ENCODE measurements at regions not wholly inside any gene's neighbourhood (a gene's known extent, or its start where the extent isn't known, plus 50 kb on each side); places are given as distances from the start of the nearest gene placed in this dataset.
"Not testable (repeated sequence)": the region's sequence is repeated elsewhere in the genome, so short reads cannot be mapped to it uniquely, and the experiment has no call there.

DNA sequence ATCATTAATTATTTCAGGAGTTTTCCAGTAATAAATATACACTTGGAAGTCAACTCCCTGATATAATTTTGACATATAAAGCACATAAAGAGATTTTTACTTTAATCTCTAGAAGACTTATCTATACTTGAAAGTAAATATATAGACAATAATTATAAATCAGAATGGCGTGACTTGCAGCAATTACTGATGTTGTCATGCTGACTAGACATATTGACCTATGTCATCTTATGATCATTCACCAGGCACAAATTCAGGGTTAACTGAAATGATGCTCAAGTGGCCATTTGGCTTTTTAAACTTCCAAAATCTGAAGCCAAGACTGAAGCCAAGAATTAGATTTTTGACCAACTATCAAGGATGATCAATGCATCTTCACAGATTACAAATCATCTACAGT, 192.2 kb downstream of the MCHR2 start:
- DNase-seq (ENCODE audit: low read depth in 2 of 3, low spot score in 2 of 3), result no peak

DNA sequence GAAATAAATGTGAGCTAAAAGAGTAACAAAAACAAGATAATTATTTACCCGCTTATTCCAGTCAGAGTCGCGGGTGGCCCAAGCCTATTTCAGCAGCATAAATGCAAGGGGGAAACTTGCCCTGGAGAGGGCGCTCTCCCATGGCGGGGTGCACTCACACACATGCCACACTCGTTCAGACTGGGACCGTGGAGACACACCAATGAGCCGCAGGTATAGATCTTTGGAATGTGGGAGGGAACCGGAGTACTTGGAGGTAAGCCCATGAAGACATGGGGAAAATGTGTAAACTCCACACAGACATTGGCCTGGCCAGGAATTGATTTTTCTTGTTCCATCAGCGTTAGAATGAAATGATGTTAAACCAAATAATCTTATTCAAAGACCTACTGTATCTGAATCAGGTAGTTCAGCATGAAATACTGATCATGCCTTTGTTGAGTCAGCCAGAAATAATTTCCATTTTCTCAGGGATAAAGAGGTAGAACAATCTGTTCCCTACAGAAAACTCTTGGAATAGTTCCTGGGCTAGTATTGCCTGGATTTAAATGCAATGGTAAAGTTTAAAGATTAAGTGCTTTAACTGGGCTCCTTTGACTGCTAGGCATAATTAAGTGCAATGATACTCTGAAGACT, 191.5 kb downstream of the MCHR2 start:
- DNase-seq (ENCODE audit: low read depth in 2 of 3, low spot score in 2 of 3), result no peak

DNA sequence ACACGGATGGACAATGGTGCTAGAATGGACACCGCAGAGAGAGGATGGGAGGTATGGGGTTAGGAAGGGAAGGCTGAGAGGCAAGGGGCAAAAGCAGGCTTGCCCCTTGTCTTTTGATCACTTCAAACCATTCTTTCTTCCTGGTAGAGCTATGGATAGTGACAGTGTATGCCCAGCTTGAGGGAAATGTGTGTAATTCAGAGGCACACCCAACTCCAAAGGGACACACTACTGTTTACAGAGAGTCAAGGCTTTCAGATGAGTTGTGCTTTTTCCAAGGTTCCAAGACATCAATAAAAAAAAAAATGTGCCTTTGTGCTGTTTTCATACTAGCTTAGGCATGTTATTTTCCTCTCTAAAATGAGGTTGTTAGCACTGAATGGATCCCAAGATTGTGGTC, 185.0 kb downstream of the MCHR2 start:
- DNase-seq (ENCODE audit: low read depth in 2 of 3, low spot score in 2 of 3), result no peak

DNA sequence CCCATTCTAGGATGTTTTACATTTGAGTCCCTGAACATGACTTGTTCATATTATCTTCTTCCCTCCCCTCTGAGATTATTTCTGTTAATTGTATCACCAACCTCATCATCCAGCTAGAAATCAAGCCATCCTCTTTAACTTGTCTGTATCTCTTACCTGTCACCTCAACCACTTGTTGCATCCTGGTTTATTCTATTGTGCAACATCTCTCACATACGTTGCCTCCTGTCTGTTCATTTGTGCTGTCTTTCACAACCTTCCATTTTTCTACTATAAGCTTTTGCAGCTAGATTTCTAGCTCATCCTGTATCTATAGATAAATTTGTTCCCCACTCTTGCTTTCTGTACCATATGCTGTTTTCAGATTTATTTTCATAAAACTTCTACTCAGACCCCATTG, 183.7 kb downstream of the MCHR2 start:
- DNase-seq (ENCODE audit: low read depth in 2 of 3, low spot score in 2 of 3), result no peak

DNA sequence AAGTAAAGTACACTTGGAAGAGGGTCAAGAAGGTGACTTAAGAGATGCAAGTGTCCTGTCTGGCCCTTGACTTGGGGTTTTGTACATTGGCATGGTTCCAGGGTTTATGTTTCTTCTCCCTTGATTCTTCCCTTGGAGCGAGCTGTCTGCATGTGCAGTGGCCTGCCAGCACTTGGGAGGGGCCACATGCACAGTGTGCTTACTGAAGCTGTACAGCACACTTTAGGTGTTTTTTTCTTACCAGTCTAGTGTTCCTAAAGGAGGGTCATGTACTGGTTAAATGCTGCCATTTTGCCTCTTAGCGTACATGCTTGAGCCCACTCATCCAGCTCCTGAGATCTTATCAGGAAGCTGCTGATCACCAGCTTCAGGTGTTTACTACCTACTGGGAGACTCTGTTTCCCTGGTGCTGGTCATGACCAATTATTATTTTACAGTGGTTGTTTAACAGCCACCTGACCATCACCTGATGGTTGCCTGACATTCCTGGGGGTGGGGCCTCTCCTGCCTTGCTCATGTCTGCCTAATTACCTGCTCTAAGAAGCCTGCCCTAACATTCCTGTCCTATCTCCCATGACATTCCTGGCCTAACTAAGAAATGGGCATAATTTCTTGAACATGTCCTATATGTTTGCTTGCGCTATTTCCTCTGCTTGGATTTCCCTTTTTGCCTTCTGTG, 182.9 kb downstream of the MCHR2 start:
- no peak for DNase-seq (ENCODE audit: low read depth in 2 of 3, low spot score in 2 of 3)

DNA sequence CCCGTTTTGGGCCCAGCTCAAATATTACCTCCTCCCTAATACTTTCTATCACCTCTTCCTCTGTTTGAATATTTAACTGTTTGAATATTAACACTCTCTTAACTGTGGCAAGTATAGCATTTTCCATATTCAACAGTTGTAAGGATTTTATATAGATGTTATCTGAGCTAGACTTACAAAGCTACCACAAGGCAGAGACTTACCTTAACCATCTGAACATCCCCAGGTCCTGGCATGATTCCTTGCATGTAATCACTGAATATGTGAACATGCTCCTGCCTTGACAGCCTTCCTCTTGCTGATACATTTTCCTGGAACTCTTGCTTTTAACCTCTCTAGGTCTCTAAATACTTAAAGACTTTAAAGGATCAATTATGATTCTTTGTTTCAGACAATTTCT, 182.4 kb downstream of the MCHR2 start:
- no peak for DNase-seq (ENCODE audit: low read depth in 2 of 3, low spot score in 2 of 3)

DNA sequence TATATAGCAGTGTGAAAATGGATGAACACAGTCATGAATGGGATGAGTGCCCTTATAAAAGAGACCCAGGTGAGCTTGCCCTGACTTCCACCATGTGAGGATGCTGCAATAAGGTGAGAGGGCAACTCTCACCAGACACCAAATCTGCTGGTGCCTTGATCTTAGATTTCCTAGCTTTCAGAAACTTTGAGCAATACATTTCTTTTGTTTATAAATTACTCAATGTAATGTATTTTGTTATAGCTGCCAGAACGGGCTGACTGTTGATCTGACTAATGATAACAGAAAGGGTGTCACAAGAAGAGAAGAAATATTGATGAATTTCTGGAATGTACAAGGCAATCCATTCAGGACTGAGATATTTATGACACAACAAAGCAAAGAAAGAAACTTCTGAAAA, 180.5 kb downstream of the MCHR2 start:
- DNase-seq (ENCODE audit: low read depth in 2 of 3, low spot score in 2 of 3), result no peak

DNA sequence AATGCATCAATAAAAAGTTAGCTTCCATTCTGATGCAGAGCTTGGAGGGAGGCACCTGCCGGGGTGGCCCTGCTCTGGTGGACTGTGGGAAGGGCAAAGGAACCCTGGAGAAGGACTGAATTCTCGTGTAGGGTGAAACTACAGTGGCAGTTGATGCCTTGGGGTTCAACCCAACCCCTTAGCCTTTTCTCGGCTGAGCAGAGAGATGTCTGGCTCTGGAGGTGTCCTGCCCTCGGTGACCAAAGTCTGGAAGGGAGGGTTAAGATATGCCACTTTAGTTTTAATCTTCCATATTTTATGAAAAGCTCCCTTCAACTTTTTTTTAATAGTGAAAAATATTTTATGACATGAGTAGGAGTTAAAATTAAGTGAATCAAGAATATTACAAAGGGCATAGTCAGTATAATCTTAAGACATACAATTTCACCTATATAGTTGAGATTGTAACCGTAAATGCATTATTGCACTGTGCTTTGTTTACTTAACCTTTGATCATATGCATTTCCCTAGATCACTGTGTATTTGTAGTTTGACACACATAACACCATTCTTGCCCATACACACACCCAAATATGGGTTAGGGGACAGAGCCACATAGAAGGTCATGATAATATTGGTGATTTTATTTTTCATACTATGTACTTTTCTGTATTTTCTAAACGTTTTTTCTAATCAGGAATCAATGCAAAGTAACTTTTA, 179.6 kb downstream of the MCHR2 start:
- DNase-seq (ENCODE audit: low read depth in 2 of 3, low spot score in 2 of 3), result no peak

DNA sequence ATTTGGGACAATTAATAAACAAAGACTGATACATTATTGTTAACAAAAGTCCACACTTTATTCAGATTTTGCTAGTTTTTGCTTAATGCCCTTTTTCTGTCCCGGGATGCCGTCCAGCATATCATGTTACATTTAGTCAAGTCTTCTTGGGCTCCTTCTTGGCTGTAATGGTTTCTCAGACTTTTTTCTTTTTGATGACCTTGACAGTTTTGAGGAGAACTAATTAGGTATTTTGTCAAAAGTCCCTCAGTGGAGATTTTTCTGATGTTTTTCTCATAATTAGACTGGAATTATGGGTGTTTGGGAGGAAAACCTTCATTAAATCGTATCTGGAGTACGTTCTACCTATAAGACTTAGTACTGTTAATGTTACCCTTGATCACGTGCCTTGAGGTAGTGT, 177.2 kb downstream of the MCHR2 start:
- no peak for DNase-seq (ENCODE audit: low read depth in 2 of 3, low spot score in 2 of 3)

DNA sequence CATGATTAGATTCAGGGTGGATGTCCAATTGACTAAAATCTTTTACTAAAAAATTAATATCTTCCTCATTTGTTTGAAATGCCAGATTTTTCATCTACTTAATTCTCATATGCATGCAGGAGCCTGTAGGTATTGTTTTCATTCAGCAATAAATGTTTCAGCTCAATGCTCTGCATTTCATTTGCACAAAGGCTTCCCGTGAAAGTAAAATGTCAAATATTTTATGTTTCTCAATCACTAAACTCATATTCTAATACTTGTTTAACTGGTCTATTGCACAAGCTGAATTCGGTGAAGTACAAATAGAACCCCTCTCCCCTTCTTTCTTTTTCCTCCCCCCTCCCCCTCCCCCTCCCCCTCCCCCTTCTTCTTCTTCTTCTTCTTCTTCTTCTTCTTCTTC, 175.9 kb downstream of the MCHR2 start:
- no peak for DNase-seq (ENCODE audit: low read depth in 2 of 3, low spot score in 2 of 3)

DNA sequence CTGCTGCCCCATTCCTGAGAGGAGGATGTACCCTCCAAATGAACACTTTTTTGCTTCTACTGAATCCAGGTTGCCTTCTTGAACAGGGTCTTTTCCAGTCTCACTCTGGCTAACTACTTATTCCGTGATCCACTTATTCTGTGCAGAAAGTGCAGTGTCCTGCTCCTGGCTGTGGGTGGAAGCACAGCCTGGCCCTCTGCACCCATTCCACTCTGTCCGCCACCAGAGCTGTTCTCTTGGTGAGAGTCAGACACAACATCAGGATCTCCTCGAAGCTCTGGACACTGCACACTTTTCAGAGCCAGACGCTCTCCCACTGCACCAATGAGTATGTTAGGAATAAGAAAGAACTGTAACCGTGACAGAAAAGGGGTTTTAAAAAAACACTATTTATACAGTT, 174.2 kb downstream of the MCHR2 start:
- DNase-seq (ENCODE audit: low read depth in 2 of 3, low spot score in 2 of 3), result no peak

DNA sequence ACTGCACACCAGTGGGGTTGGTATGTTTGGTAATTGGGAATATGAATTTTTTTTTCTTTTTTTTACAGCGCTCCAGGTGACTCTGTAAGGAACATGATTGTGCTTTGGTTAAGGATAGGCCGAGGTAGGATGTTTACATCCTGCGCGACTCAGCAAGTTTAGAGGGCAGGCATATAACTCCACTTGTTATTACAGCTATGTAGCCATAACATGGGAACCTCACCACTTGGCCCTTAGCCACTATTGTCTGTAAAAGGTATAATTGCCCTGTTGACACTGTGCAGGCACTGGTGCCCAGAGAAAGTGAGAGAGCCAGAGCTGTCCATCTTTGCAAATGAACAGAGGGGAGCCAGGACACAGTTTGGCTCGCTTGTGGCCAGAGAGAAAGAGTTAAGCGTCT, 172.9 kb downstream of the MCHR2 start:
- no peak for DNase-seq (ENCODE audit: low read depth in 2 of 3, low spot score in 2 of 3)

DNA sequence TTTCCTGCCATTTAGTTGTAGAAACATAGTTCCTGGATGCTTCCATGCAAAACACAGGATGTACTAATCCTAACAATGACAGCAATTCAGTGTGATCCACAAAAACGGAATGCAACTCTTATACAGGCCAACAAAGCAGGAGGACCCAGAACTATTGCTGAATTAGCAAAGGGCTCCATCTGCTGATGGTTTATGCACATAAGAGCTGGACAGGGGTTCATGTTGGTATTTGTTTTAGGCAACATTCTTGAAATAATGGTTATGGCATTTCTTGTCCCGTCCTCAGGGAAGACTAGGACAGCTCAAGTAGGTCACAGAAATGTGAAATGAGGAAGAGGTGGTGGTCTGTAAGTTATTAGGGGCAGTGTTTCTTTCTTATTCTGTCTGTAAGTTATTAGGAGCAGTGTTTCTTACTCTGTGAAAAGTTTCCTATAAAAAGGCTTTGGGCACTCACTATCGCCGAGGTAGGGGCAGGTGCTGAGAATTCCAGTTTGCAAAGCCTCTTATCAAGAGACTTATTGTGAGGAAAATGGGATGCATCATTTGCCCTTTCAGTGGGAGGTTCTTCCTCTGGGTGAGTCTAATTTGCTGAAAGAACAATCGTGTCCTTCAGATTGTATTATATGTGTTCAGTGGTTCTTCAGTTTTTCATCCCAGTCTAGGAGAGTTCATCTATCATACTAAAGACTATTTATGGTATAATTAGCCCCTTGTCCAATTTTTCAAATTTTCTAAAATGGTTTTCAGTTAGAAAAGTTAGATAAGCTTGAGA, 171.1 kb downstream of the MCHR2 start:
- DNase-seq (ENCODE audit: low read depth in 2 of 3, low spot score in 2 of 3), result peak in 2 of 3 donors; percentile 39 to 61

DNA sequence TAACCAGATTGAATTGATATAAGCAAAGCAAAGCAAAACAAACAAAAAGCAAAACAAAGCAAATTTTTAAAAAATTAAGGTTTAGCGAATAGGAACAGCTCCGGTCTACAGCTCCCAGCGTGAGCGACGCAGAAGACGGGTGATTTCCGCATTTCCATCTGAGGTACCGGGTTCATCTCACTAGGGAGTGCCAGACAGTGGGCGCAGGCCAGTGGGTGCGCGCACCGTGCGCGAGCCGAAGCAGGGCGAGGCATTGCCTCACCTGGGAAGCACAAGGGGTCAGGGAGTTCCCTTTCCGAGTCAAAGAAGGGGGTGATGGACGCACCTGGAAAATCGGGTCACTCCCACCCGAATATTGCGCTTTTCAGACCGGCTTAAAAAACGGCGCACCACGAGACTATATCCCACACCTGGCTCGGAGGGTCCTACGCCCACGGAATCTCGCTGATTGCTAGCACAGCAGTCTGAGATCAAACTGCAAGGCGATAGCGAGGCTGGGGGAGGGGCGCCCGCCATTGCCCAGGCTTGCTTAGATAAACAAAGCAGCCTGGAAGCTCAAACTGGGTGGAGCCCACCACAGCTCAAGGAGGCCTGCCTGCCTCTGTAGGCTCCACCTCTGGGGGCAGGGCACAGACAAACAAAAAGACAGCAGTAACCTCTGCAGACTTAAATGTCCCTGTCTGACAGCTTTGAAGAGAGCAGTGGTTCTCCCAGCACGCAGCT, 170.3 kb downstream of the MCHR2 start:
- DNase-seq (ENCODE audit: low read depth in 2 of 3, low spot score in 2 of 3), result not testable (repeated sequence)

DNA sequence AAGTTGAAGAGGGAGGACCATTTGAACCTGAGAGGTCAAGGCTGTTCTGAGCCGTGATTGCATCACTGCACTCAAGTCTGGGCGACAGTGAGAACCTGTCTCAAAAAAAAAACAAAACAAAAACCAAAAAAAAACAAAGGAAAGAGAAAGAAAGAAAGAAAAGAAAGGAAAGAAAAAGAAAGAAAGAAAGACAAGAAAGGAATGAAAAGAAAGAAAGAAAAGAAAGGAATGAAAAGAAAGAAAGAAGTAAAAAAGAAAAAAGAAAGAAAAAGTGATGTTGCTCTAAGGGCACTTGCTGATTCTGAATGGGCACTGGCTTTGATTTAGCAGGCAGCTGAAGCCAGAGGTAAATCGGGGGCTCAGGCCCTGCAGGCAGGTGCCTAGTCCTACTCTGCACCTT, 161.0 kb downstream of the MCHR2 start:
- no peak for DNase-seq (ENCODE audit: low read depth in 2 of 3, low spot score in 2 of 3)

DNA sequence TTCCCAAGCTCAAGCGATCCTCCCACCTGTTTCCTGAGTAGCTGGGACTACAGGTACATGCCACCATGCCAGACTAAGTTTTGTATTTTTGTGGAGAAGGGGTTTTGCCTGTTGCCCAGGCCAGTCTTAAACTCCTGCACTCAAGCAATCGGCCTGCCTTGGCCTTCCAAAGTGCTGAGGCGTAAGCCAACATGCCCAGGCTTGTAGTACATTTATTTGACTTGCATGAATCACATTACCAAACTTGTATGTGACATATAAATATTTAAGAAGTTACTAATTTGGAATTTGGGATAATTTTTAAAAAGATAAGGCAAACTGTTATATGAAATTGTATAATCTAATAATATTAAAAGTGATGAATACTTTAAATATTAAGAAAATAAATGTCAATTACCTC, 157.6 kb downstream of the MCHR2 start:
- no peak for DNase-seq (ENCODE audit: low read depth in 2 of 3, low spot score in 2 of 3)

DNA sequence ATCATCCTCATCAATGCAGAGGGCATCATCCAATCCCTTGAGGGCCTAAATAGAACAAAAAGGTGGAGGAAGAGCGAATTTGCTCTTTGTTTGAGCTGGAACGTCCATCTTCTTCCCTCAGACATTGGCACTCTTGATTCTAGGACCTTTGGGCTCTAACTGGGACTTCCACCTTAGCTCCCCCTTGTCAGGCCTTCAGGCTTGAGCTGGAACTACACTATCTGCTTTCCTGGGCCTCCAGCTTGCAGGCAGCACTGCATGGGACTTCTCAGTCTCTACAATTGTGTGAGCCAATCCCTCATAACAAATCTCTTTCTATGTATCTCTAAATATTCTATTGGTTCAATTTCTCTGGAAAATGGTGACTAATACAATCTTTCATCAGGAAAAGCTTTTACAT, 155.4 kb downstream of the MCHR2 start:
- no peak for DNase-seq (ENCODE audit: low read depth in 2 of 3, low spot score in 2 of 3)

DNA sequence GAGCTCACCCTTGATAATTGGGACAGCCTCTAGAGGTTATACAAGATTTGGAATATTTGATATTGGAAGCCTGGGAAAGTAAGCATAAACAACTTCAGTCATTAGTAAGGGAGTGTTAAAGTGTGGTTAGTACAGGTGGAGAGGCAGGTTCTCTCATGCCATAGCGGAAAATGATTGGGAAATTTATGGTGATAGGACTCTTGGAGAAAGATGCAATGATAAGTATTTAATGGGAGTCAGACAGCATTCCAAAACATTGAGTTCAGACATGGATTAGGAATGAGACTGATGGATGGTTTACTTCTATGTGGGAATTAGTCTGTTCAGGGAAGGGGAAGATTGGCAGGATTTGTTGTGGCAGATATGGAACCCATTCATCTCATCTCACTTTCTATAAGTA, 152.7 kb downstream of the MCHR2 start:
- no peak for DNase-seq (ENCODE audit: low read depth in 2 of 3, low spot score in 2 of 3)

DNA sequence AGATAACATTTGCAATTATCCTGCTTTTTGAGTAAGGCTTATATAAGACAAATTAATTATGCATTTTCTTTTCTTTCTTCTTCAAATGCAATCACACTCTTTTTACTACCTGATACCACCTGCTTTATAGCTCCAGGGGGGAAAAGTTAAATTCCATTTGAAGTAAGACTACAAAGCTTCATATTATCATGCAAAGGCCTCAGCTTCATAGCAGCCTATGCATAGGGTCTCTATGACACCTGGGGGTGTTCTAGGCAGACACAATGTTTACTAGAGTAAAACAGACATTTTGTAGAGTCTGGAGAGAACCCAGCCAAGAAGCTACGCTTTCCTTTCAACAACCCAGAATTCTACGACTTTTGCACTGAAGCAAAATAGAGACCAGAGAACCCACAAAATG, 148.0 kb downstream of the MCHR2 start:
- no peak for DNase-seq (ENCODE audit: low read depth in 2 of 3, low spot score in 2 of 3)

DNA sequence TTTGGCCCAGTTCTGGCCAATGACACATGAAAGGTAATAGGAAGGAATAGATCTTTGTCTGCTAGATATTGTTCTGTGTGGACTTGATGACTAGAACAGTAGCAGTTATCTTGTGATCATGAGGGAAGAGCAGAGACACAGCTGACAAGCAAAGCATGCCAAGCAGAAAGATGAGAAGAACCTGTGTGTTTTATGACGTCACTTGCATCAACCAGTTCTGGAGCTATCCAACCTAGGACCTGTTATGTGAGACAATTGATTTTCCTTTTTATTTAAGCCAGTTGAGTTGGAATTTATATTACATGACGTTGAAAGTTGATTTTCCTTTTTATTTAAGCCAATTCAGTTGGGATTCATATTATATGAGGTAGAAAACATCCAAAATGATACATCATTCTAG, 143.2 kb downstream of the MCHR2 start:
- no peak for DNase-seq (ENCODE audit: low read depth in 2 of 3, low spot score in 2 of 3)

DNA sequence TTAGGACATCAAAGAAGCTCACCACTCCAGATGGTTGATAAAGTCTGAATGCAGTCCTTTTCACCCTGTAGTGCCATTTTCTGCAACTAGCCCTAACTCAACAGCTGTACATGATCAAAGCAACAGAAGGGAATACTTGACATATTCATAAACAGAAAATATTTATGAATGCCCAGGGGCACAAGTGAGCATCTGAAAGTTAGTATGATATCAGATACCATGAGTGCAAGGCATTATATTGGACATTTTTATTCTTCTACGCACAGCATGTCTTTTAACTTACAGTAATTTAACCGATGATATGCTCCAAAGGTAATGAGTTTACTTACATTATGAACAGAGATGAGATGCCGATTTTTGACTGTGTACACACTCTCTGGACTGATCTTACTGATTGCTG, 142.0 kb downstream of the MCHR2 start:
- DNase-seq (ENCODE audit: low read depth in 2 of 3, low spot score in 2 of 3), result no peak

Data from hematopoietic multipotent progenitor cell (in vitro differentiated cells).